Adipocyte (in vitro differentiated cells): ENCODE measurements at regions not wholly inside any gene's neighbourhood (a gene's known extent, or its start where the extent isn't known, plus 50 kb on each side); places are given as distances from the start of the nearest gene placed in this dataset.

ENCODE experiments used
- DNase-seq: peaks from one replicate; pipeline ENCODE4 v3.0.0-alpha.2; 2015; ENCODE audit warnings: low read depth
- H3K27me3 ChIP-seq: replicated peaks from 2 replicates; pipeline ENCODE4 v1.7.0; 2013; ENCODE audit warnings: mild to moderate bottlenecking, low read length, moderate library complexity; ENCODE audit not compliant: control insufficient read depth, insufficient read depth
- H3K36me3 ChIP-seq: 2 replicates; pipeline ENCODE4 v1.7.0; 2013; ENCODE audit warnings: low read length, mild to moderate bottlenecking, moderate library complexity; ENCODE audit not compliant: control insufficient read depth, insufficient read depth, severe bottlenecking
- H3K4me1 ChIP-seq: 2 replicates; pipeline ENCODE4 v1.7.0; 2013; ENCODE audit warnings: mild to moderate bottlenecking, low read length, moderate library complexity; ENCODE audit not compliant: control insufficient read depth, insufficient read depth
- H3K4me3 ChIP-seq: 2 replicates; pipeline ENCODE4 v1.7.0; 2013; ENCODE audit warnings: mild to moderate bottlenecking, low read length, moderate library complexity
- H3K9ac ChIP-seq: 2 replicates; pipeline ENCODE4 v1.7.0; 2013; ENCODE audit warnings: mild to moderate bottlenecking, low read length, moderate library complexity
- H3K9me3 ChIP-seq: 2 replicates; pipeline ENCODE4 v1.7.0; 2013; ENCODE audit warnings: mild to moderate bottlenecking, low read length, moderate library complexity; ENCODE audit not compliant: control insufficient read depth

DNA sequence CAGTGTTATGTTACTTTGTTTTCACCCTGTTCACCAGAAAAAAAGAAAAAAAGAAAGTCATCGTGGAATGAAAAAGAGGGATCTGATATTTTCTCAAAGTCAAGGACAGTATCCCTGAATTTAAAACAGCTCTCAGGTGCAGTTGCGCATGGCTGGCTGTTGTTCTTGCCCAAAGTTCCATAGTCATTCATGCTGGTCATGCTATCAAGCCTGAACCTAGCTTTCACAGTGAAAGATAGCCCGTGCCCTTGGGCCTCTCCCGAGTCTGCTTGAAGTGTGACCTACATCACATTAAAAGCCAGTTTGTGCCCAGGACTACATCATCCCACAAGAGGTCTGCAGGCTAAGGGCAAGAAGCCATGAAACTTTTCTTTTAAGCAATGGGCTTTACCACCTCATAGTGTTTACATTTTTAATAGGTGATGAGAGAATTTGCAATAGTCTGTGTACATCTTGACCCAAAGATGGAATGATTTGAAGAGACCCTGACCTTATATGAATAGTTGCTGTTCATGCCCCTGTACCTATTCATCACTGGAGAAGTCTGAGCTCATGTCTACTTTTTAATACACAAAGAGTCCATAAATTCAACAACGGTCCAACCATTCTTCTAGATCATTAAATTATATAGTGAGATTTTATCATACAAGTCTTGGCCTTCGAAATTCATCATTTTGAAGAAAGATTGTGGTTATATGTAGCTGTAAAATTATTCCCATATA is 522.5 kb upstream of the MCTP2 start:
- no peaks in the 10 kb centered on the region for H3K9me3 ChIP-seq
- H3K27me3 ChIP-seq = no peaks in the 10 kb centered on the region
- DNase-seq = no peak
- H3K9ac ChIP-seq = no peak overlapping the region
- no peaks in the 10 kb centered on the region for H3K36me3 ChIP-seq
- H3K4me3 ChIP-seq = no peak overlapping the region
- no peaks in the 10 kb centered on the region for H3K4me1 ChIP-seq

GRCh38 chr15:93707751-93708150 is 523.6 kb upstream of the MCTP2 start:
- DNase-seq = no peak

DNA sequence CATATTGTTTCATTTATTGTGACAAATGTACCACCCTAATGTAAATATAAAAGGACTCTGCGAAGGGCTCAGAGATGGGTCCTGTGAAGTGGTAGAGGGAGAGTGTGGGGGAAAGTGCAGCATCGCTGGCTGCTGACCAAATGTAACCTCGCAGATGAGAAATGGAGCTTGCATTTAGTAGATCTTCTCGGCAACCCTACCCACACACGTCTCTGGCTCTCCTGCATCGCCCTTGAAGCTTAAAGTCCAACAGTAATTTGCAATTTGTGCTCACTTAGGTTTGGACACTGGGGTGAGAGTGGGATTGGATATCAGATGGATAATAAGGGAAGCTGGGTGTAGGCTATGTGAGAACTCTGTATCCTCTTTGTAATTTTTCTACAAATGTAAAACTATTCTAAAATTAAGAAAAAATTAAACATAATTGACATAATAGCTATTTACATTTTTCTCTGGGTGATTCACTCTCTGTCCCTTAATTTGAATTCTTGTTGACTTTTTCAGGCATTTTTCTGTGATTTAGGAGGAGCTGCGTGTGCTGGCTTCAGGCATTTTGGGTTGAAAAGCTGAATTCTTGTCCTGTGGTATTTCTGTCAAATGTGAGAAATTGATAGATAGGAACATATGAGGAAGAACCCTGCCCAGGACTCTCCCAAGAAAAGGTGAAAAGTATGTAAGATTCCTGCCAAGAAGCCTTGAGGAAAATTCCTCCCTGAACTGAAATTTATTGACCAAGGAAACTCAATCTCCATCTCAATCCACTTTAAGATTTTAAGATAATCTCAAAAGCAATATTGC is 524.7 kb upstream of the MCTP2 start:
- Histone ChIP-seq H3K9me3 (no peaks in the 10 kb centered on the region), H3K4me3 (no peak overlapping the region), H3K9ac (no peak overlapping the region), H3K27me3 (no peaks in the 10 kb centered on the region), H3K4me1 (no peaks in the 10 kb centered on the region), H3K36me3 (no peaks in the 10 kb centered on the region)
- DNase-seq = no peak

More at GRCh38 chr15:93707751-93708150, 523.6 kb upstream of the MCTP2 start:
- Histone ChIP-seq H3K9ac (no peak overlapping the region), H3K27me3 (no peaks in the 10 kb centered on the region), H3K4me3 (no peak overlapping the region), H3K36me3 (no peaks in the 10 kb centered on the region), H3K9me3 (no peaks in the 10 kb centered on the region), H3K4me1 (no peaks in the 10 kb centered on the region)

DNA sequence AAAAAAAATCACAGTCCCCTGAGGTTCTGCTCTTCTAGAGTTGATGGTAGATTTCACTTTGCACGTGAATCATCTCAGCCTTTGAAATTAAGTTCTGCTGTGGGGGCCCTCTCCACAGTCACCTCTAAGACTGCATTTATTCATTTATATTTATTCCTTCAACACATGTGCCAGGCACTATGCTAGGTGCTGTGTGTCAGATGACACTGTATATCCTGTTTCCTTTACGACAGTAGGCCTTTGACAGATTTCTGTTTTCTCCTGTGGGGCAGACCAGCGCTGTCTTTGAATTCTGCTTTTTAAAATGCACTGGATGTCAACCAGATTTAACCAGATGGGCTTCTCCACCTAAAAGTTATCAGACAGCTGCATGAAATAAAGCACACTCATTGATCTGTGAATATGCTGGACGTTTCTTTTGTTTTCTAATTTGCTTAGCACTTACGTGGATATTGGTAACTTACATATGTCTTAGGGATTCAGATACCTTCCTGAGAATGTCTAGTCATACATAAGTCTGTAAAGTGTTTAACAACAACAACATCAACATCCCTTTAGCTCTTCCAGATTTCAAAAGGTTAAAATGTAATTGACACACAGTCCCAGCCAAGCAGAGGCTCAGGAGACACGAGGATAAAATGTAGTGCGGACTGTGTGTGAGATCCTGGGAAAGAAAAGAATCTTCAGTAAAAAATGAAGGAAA is 525.5 kb upstream of the MCTP2 start:
- Histone ChIP-seq H3K27me3 (no peaks in the 10 kb centered on the region), H3K4me3 (no peak overlapping the region), H3K4me1 (no peaks in the 10 kb centered on the region), H3K9me3 (no peaks in the 10 kb centered on the region), H3K36me3 (no peaks in the 10 kb centered on the region), H3K9ac (no peak overlapping the region)
- DNase-seq = no peak

- no peak for DNase-seq
- H3K36me3 ChIP-seq = no peaks in the 10 kb centered on the region
- H3K9ac ChIP-seq = no peak overlapping the region
- no peak overlapping the region for H3K4me3 ChIP-seq
- peaks cover 7% of the 10 kb centered on the region for H3K9me3 ChIP-seq
- no peaks in the 10 kb centered on the region for H3K27me3 ChIP-seq
- H3K4me1 ChIP-seq = no peaks in the 10 kb centered on the region
These were observed 528.1 kb upstream of the MCTP2 start for GRCh38 chr15:93703092-93703739.

- Histone ChIP-seq H3K4me3 (no peak overlapping the region), H3K27me3 (no peaks in the 10 kb centered on the region), H3K36me3 (no peaks in the 10 kb centered on the region), H3K4me1 (no peaks in the 10 kb centered on the region), H3K9me3 (peaks cover 29% of the 10 kb centered on the region), H3K9ac (no peak overlapping the region)
- no peak for DNase-seq
These were observed 531.3 kb upstream of the MCTP2 start for GRCh38 chr15:93700051-93700450.

DNA sequence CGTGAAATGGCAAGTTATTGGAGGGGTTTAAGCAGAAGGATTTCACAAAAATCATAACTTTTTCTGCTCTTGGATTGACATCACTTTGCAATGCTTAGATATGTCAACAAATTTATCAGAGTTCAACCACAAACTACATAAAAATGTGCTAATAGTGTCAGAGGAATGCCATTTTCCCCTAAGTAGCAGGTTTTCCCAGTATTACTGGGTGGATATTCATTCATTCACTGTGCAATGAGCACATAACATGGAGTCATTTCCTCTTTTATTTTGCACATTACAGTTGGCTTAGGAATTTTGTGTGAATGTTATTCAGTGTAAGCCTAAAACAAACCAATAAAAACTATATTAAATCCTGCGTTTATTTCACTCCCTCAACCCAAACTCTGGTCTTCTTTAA is 537.3 kb upstream of the MCTP2 start:
- no peak overlapping the region for H3K9ac ChIP-seq
- H3K9me3 ChIP-seq = peaks cover 36% of the 10 kb centered on the region
- no peaks in the 10 kb centered on the region for H3K4me1 ChIP-seq

DNA sequence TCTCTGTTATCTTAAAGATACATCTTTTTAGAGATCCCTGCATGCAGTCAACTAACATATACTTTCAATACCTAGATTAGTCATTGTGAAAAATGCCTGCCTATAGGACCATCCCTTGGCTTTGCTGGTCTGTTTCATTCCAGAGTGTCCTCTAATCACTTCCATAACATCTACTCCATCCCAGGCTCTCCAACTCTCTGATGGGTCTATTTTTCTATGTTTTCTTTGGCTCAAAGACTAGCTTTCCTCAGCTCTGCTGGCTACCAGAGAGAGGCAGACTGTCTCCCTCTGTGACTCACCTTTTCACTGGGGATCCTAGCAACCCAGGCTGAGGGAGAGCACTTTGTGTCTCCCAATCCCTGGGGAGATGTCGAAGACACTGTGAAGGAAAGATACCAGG is 547.7 kb upstream of the MCTP2 start:
- no peak for DNase-seq
- no peaks in the 10 kb centered on the region for H3K27me3 ChIP-seq
- no peaks in the 10 kb centered on the region for H3K36me3 ChIP-seq
- H3K9me3 ChIP-seq = peaks cover 33% of the 10 kb centered on the region
- no peak overlapping the region for H3K4me3 ChIP-seq
- H3K4me1 ChIP-seq = no peaks in the 10 kb centered on the region
- no peak overlapping the region for H3K9ac ChIP-seq

More for the DNA sequence above, 537.3 kb upstream of the MCTP2 start:
- no peak for DNase-seq
- Histone ChIP-seq H3K27me3 (no peaks in the 10 kb centered on the region), H3K4me3 (no peak overlapping the region), H3K36me3 (no peaks in the 10 kb centered on the region)

- no peaks in the 10 kb centered on the region for H3K27me3 ChIP-seq
- no peaks in the 10 kb centered on the region for H3K4me1 ChIP-seq
- no peaks in the 10 kb centered on the region for H3K36me3 ChIP-seq
- no peak for DNase-seq
- peaks cover 13% of the 10 kb centered on the region for H3K9me3 ChIP-seq
- H3K4me3 ChIP-seq = no peak overlapping the region
- no peak overlapping the region for H3K9ac ChIP-seq
These were observed 559.9 kb upstream of the MCTP2 start for GRCh38 chr15:93671387-93671943.

- no peaks in the 10 kb centered on the region for H3K4me1 ChIP-seq
- H3K27me3 ChIP-seq = no peaks in the 10 kb centered on the region
These were observed 560.4 kb upstream of the MCTP2 start for GRCh38 chr15:93670931-93671330.

More at GRCh38 chr15:93670931-93671330, 560.4 kb upstream of the MCTP2 start:
- DNase-seq = no peak
- H3K9me3 ChIP-seq = peaks cover 13% of the 10 kb centered on the region
- H3K4me3 ChIP-seq = no peak overlapping the region
- no peaks in the 10 kb centered on the region for H3K36me3 ChIP-seq
- H3K9ac ChIP-seq = no peak overlapping the region
